ENCODE measurements at regions not wholly inside any gene's neighbourhood (a gene's known extent, or its start where the extent isn't known, plus 50 kb on each side); places are given as distances from the start of the nearest gene placed in this dataset.
"Not testable (repeated sequence)": the region's sequence is repeated elsewhere in the genome, so short reads cannot be mapped to it uniquely, and the experiment has no call there.

- Mint-ChIP-seq H3K36me3 (ENCODE audit: unreplicated experiment) (no peaks in the 10 kb centered on the region), H3K27ac (ENCODE audit: unreplicated experiment) (no peak overlapping the region), H3K4me3 (ENCODE audit: unreplicated experiment) (no peak overlapping the region), H3K4me1 (ENCODE audit: low read depth, unreplicated experiment) (no peaks in the 10 kb centered on the region), H3K27me3 (ENCODE audit: unreplicated experiment) (no peaks in the 10 kb centered on the region), H3K9me3 (ENCODE audit: unreplicated experiment) (no peaks in the 10 kb centered on the region)
- TF ChIP-seq CTCF (IDR thresholded peaks at IDR 0.05; ENCODE audit: partially characterized antibody, unreplicated experiment) = no peak
- no peak for DNase-seq
Measured at GRCh38 chr3:71949442-71949841, 164.5 kb upstream of the PROK2 start.

DNA sequence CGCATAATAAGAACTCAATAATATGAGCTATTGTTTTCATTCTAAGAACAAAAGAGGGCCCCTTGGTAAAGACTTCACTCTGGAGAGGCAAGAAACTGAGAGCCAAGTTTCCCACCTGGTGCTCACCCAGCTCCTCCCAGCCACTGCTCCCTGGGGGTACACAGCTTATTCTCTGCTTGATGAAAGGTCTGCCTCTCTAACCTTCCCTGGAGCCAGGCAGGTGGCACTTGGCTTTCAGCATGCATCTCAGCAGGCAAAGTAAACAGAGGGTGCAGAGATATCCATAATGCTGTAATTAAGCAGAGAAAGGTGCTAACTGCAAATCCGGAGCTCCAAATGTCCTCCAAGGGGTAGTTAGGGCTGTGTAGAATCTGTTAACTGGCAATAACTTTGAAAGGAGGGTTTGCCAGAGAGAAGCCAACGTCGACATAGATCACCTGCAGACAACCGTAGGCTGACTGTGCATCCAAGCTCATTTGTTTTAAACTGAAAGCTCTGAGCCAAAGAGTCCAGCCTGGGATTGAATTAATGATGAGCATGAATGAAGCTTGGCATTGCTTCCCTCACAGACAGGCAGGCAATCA is 159.6 kb upstream of the PROK2 start:
- H3K9me3 Mint-ChIP-seq (ENCODE audit: unreplicated experiment) = no peaks in the 10 kb centered on the region
- no peaks in the 10 kb centered on the region for H3K27me3 Mint-ChIP-seq (ENCODE audit: unreplicated experiment)
- H3K4me3 Mint-ChIP-seq (ENCODE audit: unreplicated experiment) = no peak overlapping the region
- no peak for DNase-seq
- H3K4me1 Mint-ChIP-seq (ENCODE audit: low read depth, unreplicated experiment) = no peaks in the 10 kb centered on the region
- TF ChIP-seq CTCF (IDR thresholded peaks at IDR 0.05; ENCODE audit: partially characterized antibody, unreplicated experiment) = no peak
- H3K36me3 Mint-ChIP-seq (ENCODE audit: unreplicated experiment) = no peaks in the 10 kb centered on the region
- H3K27ac Mint-ChIP-seq (ENCODE audit: unreplicated experiment) = no peak overlapping the region

- H3K36me3 Mint-ChIP-seq (ENCODE audit: unreplicated experiment) = no peaks in the 10 kb centered on the region
- H3K4me1 Mint-ChIP-seq (ENCODE audit: low read depth, unreplicated experiment) = no peaks in the 10 kb centered on the region
- no peaks in the 10 kb centered on the region for H3K27me3 Mint-ChIP-seq (ENCODE audit: unreplicated experiment)
- no peaks in the 10 kb centered on the region for H3K9me3 Mint-ChIP-seq (ENCODE audit: unreplicated experiment)
- no peak overlapping the region for H3K27ac Mint-ChIP-seq (ENCODE audit: unreplicated experiment)
- no peak for TF ChIP-seq CTCF (IDR thresholded peaks at IDR 0.05; ENCODE audit: partially characterized antibody, unreplicated experiment)
- no peak overlapping the region for H3K4me3 Mint-ChIP-seq (ENCODE audit: unreplicated experiment)
- DNase-seq = no peak
Measured at GRCh38 chr3:71942432-71943187, 157.7 kb upstream of the PROK2 start.

DNA sequence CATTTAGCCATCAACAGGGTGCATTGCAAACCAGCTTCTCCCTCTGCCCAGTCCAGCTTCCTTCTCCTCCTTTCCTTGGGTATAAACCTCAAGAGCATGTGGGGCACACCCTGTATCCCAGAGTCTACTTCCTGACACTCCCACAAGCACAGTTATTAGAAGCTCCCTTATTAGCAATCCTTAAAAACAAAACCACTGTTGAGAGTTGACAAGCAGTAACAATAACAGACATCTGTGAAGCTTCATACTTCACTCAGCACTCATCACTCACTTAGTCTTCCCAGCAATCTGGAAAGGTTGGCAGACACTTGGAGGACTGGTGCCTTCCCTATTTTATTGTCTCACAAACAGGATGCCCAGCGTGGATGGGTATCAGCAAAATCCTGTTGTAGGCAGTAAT is 155.5 kb upstream of the PROK2 start:
- DNase-seq = no peak
- Mint-ChIP-seq H3K36me3 (ENCODE audit: unreplicated experiment) (no peaks in the 10 kb centered on the region), H3K27ac (ENCODE audit: unreplicated experiment) (no peak overlapping the region), H3K4me3 (ENCODE audit: unreplicated experiment) (no peak overlapping the region), H3K4me1 (ENCODE audit: low read depth, unreplicated experiment) (no peaks in the 10 kb centered on the region), H3K27me3 (ENCODE audit: unreplicated experiment) (no peaks in the 10 kb centered on the region), H3K9me3 (ENCODE audit: unreplicated experiment) (no peaks in the 10 kb centered on the region)
- no peak for TF ChIP-seq CTCF (IDR thresholded peaks at IDR 0.05; ENCODE audit: partially characterized antibody, unreplicated experiment)

DNA sequence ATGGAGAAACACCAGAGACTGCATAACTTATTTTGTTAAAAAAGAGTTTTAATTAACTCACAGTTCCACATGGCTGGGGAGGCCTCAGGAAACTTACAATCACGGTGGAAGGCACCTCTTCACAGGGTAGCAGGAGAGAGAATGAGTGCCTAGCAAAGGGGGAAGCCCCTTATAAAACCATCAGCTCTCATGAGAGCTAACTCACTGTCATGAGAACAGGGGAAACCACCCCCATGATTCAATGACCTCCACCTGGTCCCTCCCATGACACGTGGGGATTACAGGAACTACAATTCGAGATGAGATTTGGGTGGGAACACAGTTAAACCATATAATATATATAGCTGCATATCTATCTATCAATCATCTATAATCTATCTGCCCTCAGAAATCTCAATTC is 153.1 kb upstream of the PROK2 start:
- not testable (repeated sequence) for H3K4me3 Mint-ChIP-seq (ENCODE audit: unreplicated experiment); H3K36me3 Mint-ChIP-seq (ENCODE audit: unreplicated experiment); H3K4me1 Mint-ChIP-seq (ENCODE audit: low read depth, unreplicated experiment); H3K27ac Mint-ChIP-seq (ENCODE audit: unreplicated experiment); DNase-seq; H3K9me3 Mint-ChIP-seq (ENCODE audit: unreplicated experiment); H3K27me3 Mint-ChIP-seq (ENCODE audit: unreplicated experiment)

Data from glutamatergic neuron (in vitro differentiated cells).